HG02588 (cell line): ENCODE measurements at regions not wholly inside any gene's neighbourhood (a gene's known extent, or its start where the extent isn't known, plus 50 kb on each side); places are given as distances from the start of the nearest gene placed in this dataset.

Experiments used
- ATAC-seq: cut with Tn5 transposase; IDR thresholded peaks from one replicate; pipeline ENCODE4 v1.9.1; 2021; ENCODE audit warnings: mild to moderate bottlenecking, moderate library complexity; ENCODE audit not compliant: unreplicated experiment

- no peak for ATAC-seq
Observed at GRCh38 chr2:213202011-213202410, 50.6 kb upstream of the IKZF2 start.

GRCh38 chr2:213205944-213206343 is 54.5 kb upstream of the IKZF2 start:
- no peak for ATAC-seq

GRCh38 chr2:213213186-213213585 is 61.8 kb upstream of the IKZF2 start:
- ATAC-seq, result no peak

- no peak for ATAC-seq
Observed at GRCh38 chr2:213214209-213214608, 62.8 kb upstream of the IKZF2 start.

- ATAC-seq, result no peak
Observed at GRCh38 chr2:213216461-213216860, 65.0 kb upstream of the IKZF2 start.

- ATAC-seq, result no peak
Observed at GRCh38 chr2:213219816-213220215, 64.4 kb upstream of the SPAG16 start.

DNA sequence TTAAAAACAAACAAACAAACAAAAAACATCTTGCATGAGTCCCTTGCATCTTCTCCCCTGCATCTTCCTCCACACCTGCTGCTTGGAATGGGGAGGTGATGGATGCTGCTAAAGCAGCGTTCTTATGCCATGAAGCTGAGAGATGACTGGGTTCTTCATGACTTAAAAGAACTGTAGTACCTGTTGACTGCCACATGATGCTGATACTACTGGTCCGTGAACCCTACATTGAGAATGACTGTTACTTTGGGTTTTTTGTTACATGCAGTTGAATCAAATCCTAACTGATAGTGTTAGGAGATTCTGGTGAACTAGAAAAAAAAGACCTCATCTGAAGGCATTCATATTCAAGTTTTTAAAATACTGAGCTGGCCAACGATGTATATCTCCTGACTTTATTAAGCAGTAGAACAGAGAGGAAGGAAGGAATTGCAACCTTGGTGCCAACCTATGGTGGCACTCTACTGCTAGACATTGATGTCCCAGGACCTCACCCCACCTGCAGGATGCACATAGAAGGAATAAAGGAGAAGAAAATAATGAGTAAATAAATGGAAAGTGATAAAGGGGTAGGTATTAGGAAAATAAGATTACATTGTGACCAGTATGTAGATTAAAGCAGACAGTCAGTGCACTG is 63.2 kb upstream of the SPAG16 start:
- ATAC-seq, result no peak

DNA sequence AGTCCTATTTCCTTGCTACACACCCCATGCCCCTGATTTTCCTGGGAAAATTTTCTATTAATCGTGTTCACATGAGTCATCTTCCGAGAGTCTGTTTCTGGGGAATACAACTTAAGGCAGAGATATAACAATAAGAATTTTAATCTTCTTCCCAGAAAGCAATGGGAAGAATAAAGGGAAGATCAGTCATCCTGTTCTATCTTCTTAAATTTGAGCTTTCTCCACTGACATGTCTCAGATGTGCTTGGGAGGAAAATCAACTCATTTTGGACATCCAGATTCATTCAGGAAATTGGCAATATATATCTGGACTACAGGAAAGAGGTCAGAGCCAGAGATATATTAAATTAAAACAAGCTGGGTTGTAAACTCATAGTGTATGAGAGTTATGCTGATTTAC is 62.3 kb upstream of the SPAG16 start:
- ATAC-seq, result no peak

- ATAC-seq, result no peak
Observed at GRCh38 chr2:213224366-213224765, 59.9 kb upstream of the SPAG16 start.

DNA sequence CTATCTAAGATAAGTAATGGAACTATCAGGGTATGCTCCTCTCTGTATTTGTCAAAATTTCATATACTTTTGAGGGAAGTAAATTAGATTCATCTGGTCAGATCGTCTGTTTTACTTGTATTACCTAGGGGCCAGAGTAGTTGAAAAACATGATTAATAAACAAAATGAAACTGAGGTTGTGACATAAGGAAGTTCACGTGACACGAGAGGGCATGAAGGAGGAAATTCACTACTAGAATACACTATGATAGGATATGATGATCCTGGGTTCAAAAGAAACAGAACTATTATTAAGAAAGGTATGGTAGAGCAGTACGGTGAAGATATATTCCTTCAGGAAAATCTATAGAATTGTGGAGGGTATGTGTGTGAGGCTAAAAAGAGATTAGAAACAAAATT is 58.4 kb upstream of the SPAG16 start:
- no peak for ATAC-seq

- ATAC-seq, result peak; percentile 92
Observed at GRCh38 chr2:213227458-213227857, 56.8 kb upstream of the SPAG16 start.

- no peak for ATAC-seq
Observed at GRCh38 chr2:213228638-213229037, 55.6 kb upstream of the SPAG16 start.

GRCh38 chr2:213229814-213230213 is 54.5 kb upstream of the SPAG16 start:
- ATAC-seq, result peak; percentile 14

- ATAC-seq, result no peak
Observed at GRCh38 chr2:213231966-213232365, 52.3 kb upstream of the SPAG16 start.

DNA sequence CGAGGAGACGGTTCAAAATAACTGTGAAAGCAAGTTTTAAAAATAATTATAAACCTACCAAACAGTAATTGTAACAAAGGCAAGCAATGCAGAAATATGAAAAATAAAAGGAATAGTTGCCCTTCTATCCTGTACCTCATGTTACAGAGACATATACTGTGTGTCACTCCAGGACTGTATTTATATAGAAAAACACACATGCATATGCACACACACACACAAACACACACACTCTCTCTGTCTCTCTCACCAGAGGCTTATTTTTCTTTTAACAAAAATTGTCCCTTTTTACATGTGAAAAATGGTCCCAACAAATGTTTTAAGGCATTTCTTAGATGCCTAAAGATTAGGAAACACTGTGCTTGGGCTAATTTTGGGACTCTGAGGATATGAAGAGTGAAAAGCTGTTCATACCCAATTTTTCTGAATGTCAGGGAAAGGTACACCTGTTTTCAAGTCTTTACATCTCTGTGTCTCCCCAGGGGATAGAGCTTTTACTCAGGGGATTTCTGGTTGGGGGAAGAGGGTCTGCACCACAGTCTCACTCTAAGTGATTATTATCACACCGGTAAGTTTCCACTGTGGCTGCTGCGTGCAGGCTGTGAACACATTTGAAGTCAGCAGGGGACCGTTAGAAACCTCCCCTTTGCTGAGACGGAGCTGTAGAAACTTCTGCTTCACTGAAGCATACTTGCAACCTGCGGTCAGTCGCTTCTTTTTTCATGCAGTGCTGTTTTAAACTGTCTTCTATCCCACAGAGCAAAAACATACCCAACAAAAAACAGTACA is 51.4 kb upstream of the SPAG16 start:
- peak; percentile 93 for ATAC-seq

GRCh38 chr2:213233438-213234330 is 50.6 kb upstream of the SPAG16 start:
- ATAC-seq, result no peak
